GM18909 (cell line): ENCODE measurements at regions not wholly inside any gene's neighbourhood (a gene's known extent, or its start where the extent isn't known, plus 50 kb on each side); places are given as distances from the start of the nearest gene placed in this dataset.
A peak's percentile ranks its signal among the peaks of the same experiment; 100 is the strongest.
"Not testable (repeated sequence)": the region's sequence is repeated elsewhere in the genome, so short reads cannot be mapped to it uniquely, and the experiment has no call there.

Source experiments
- ATAC-seq: cut with Tn5 transposase; IDR thresholded peaks from one replicate; pipeline ENCODE4 v1.9.1; 2021; ENCODE audit warnings: mild to moderate bottlenecking; ENCODE audit not compliant: unreplicated experiment, poor library complexity

GRCh38 chr18:67455890-67456501 lies 60.5 kb downstream of the DSEL start:
- no peak for ATAC-seq

GRCh38 chr18:67453901-67454300 lies 62.6 kb downstream of the DSEL start:
- ATAC-seq = no peak

GRCh38 chr18:67451960-67452359 lies 64.6 kb downstream of the DSEL start:
- ATAC-seq = no peak

- not testable (repeated sequence) for ATAC-seq
Measured at GRCh38 chr18:67451101-67451500, 65.4 kb downstream of the DSEL start.

GRCh38 chr18:67433971-67434370 lies 82.5 kb downstream of the DSEL start:
- ATAC-seq = no peak

GRCh38 chr18:67432806-67433205 lies 83.7 kb downstream of the DSEL start:
- no peak for ATAC-seq

- no peak for ATAC-seq
Measured at GRCh38 chr18:67428805-67429204, 87.7 kb downstream of the DSEL start.

GRCh38 chr18:67428158-67428557 lies 88.4 kb downstream of the DSEL start:
- no peak for ATAC-seq

GRCh38 chr18:67426486-67426885 lies 90.0 kb downstream of the DSEL start:
- no peak for ATAC-seq

- no peak for ATAC-seq
Measured at GRCh38 chr18:67425672-67426071, 90.8 kb downstream of the DSEL start.

GRCh38 chr18:67421651-67422050 lies 94.9 kb downstream of the DSEL start:
- ATAC-seq = no peak

GRCh38 chr18:67417864-67418523 lies 98.5 kb downstream of the DSEL start:
- ATAC-seq = peak; percentile 87

GRCh38 chr18:67411116-67411515 lies 105.4 kb downstream of the DSEL start:
- no peak for ATAC-seq

GRCh38 chr18:67410075-67411070 lies 106.1 kb downstream of the DSEL start:
- ATAC-seq = no peak

GRCh38 chr18:67408240-67408639 lies 108.3 kb downstream of the DSEL start:
- ATAC-seq = no peak

- no peak for ATAC-seq
Measured at GRCh38 chr18:67406714-67407113, 109.8 kb downstream of the DSEL start.

GRCh38 chr18:67402543-67402942 lies 114.0 kb downstream of the DSEL start:
- ATAC-seq = no peak

- ATAC-seq = no peak
Measured at GRCh38 chr18:67400502-67401117, 115.9 kb downstream of the DSEL start.

GRCh38 chr18:67386032-67386431 lies 130.5 kb downstream of the DSEL start:
- ATAC-seq = no peak

GRCh38 chr18:67385455-67385854 lies 131.1 kb downstream of the DSEL start:
- ATAC-seq = no peak

- not testable (repeated sequence) for ATAC-seq
Measured at GRCh38 chr18:67384057-67384456, 132.5 kb downstream of the DSEL start.
